Activated CD4-positive, CD25-positive, alpha-beta regulatory T cell treated with anti-CD3 and anti-CD28 coated beads, Interleukin-2, amount 50 U/mL, for 24 hours (primary cell): ENCODE measurements at regions not wholly inside any gene's neighbourhood (a gene's known extent, or its start where the extent isn't known, plus 50 kb on each side); places are given as distances from the start of the nearest gene placed in this dataset.

ENCODE experiments used
- ATAC-seq, 2 donors: fragments of 150-1000 bp; cut with Tn5 transposase; one replicate each; pipeline ENCODE4 v1.10.0; 2021; ENCODE audit warnings: mild to moderate bottlenecking in 1 of 2, moderate library complexity in 1 of 2

DNA sequence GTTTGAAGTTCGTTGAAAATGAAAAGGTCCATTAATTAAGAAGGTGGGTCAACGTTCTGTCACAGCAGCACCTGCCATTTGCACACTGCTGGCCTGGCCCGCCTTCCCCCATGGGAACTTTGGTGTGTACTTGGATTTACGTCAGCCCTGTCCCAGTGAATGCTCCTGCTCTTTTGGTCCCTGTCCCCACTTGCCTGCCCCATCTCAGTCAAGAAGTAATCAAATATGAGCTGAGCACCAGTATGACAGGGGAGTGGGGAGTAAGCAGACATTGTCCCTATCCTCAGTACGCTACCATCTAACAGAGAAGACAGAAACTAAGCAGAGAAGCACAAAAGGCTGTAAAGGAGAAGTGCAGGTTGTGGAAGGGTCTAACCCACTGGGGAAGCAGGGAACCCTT, 65.1 kb downstream of the SLC4A3 start:
- ATAC-seq = no peak

GRCh38 chr2:219695145-219695709, 67.8 kb downstream of the SLC4A3 start:
- ATAC-seq = no peak

DNA sequence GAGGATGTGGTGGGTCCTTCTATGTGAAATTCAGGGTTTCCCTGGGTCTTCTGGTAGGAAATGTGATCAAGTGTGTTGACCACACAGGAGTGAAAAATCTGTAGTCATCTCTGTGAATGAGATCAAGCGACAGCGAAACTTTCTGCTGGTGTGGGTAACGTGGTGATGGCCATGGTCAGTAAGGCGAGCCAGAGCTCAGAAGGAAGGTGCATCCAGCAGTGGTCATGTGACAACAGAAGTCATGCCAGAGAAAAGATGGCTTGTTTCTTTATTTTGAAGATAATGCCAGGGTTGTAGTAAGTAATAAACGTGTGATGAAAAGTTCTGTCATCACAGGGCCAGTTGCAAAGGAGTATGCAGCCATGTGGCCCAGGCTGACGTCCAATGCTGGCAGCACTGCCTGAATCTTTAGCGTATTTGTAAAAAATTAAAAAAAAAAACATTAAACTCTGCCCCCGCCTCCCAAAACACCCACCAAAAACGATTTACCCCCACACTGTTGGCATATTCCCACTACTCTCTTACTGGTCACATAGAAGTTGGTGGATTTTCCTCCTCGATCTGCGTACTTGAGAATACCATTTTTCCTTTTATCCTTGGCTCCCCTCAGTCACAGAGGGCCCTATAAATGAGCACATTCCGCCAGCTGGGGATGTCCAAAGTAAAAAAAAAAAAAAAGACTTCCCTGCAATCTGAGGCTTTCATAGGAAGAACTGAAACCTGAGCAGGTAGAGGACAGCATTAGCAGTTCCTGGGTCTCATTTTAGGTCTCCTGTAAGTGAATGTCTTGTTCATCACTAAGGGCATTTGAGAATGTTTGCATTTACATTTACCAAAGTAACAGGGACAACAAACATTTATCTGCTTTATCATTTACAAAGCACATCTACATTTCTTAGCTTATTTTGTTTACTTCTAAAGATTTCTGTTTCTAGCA, 70.6 kb downstream of the SLC4A3 start:
- ATAC-seq = no peak

- ATAC-seq = no peak
Observed at GRCh38 chr2:219698748-219699439, 71.5 kb downstream of the SLC4A3 start.

- no peak for ATAC-seq
Observed at GRCh38 chr2:219699440-219699821, 72.0 kb downstream of the SLC4A3 start.

- ATAC-seq = no peak
Observed at GRCh38 chr2:219701847-219702634, 74.6 kb downstream of the SLC4A3 start.

- ATAC-seq = no peak
Observed at GRCh38 chr2:219702796-219703545, 75.5 kb downstream of the SLC4A3 start.

- ATAC-seq = no peak
Observed at GRCh38 chr2:219704878-219705277, 77.4 kb downstream of the SLC4A3 start.

- no peak for ATAC-seq
Observed at GRCh38 chr2:219706823-219707281, 79.4 kb downstream of the SLC4A3 start.

GRCh38 chr2:219707496-219708285, 80.3 kb downstream of the SLC4A3 start:
- no peak for ATAC-seq

- no peak for ATAC-seq
Observed at GRCh38 chr2:219709331-219709761, 81.9 kb downstream of the SLC4A3 start.

DNA sequence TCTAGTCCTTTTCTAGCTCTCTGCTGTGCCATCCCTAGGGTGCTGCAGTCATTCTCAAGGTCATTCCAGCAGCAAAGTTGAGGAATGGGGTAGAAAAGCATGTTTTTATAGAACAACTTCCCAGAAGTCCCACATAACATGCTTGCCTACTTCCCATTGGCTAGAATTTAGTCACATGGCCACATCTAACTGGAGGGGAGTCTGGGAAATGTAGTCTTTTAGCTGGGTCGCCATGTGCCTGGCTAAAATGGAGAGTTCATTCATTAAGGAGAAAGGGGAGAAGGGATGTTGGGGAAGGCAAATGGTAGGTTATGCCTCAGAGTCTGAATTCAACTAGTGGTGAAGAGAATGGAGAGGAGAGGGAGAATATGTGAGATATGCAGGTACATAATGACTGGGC, 85.7 kb downstream of the SLC4A3 start:
- ATAC-seq = no peak

DNA sequence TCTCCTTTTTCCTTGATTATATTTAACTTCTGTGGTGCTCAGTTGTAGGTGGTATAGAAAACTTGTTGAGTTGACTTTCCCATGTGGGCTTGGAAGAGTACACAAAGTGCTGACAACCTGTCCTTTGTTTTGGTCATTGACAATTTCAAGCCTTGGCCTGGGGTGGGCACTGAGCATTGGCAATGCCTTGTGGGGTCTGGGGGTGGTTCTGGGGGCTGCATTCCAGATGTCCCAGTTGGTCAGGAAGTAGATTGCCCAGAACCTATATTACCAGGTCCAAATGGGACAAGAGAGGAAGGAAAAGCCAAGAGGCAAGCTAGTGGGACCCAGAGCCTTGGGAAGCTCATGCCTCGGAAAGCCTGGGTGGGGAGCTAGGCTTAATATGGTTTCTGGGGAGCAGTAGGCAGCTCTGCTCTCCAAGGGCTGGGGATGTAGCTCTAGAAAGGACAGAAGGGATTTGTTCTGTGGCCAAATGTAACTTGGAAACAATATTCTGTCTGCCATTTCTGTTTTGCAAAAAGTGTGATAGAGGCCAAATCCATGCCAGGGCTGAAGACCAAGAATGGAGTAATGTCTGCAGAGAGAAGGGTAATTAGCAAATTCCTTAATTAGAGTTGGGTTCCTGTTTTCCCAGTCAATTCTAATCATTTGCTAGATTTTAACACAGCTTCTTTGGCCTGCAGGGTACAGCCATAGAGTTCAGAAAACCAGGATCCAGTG, 87.4 kb downstream of the SLC4A3 start:
- ATAC-seq = no peak

GRCh38 chr2:219718066-219718465, 90.6 kb downstream of the SLC4A3 start:
- no peak for ATAC-seq

GRCh38 chr2:219719521-219719920, 92.1 kb downstream of the SLC4A3 start:
- no peak for ATAC-seq

DNA sequence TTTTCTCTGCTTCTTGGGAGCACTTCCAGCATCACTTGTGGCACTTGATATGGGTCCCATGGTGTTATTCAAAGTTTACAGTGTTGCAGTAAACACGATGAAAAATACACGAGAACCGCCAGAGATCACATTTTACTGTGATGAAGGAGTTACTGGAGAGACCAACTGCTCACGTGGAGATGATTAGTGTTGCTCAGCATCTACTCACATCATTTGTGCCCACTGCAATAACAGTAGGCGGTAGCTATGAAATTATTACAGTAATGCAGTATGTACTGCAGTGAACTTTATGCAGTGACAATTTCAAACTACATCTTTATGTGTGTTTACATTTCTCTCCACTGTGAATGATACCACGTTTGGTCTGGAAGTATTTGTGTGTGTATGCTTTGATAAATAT, 93.5 kb downstream of the SLC4A3 start:
- no peak for ATAC-seq

- no peak for ATAC-seq
Observed at GRCh38 chr2:219722276-219722879, 94.9 kb downstream of the SLC4A3 start.

- no peak for ATAC-seq
Observed at GRCh38 chr2:219723311-219723710, 95.9 kb downstream of the SLC4A3 start.

DNA sequence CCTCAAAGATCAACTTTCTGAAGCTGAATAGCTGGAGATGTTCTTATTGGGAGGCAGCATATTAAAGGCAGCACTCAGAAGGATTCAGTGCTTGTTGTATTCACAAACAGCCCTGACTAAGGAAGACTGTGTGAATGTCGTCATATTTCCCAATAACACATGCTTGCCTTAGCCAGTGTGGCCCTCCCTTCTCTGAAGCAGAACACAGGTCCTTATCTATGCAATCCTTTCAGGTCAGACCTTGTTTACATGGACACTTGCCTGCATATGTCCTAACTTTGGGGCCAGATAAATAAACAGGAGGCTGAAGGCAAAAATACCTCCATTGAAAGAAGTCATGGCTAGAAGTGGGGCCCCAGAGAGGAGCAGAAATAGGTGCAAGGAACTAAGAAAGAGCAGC, 97.2 kb downstream of the SLC4A3 start:
- no peak for ATAC-seq

DNA sequence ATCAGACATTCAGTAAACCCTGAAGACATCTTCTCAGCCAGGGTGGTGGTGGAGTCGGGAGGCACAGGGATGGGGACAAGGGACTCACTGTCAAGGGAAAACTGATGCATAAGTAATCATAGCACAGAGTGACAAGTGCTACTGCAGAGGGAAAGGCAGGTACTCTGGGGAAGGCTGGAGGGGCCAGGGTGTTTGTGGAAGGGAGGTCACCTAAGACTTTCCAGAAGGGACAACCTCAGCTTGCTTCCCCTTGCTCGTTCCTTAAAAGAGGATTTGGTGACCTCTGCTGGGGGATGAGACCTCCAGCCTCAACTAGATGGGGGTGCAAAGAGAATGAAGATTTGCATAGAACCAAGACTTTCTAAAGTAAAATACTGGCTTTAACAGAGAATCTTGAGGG, 99.5 kb downstream of the SLC4A3 start:
- no peak for ATAC-seq
